ENCODE measurements at regions not wholly inside any gene's neighbourhood (a gene's known extent, or its start where the extent isn't known, plus 50 kb on each side); places are given as distances from the start of the nearest gene placed in this dataset.

- no peak for TF ChIP-seq EZH2phosphoT487 (IDR thresholded peaks at IDR 0.05; ENCODE audit: low read depth)
- no peak for TF ChIP-seq CTCF (IDR thresholded peaks at IDR 0.05; ENCODE audit: low read depth, low read length)
Measured at GRCh38 chr7:25316366-25316765, 88.1 kb upstream of the NPVF start.

Measured in OCI-LY3 (cell line).